Hepatocyte (in vitro differentiated cells): ENCODE measurements at regions not wholly inside any gene's neighbourhood (a gene's known extent, or its start where the extent isn't known, plus 50 kb on each side); places are given as distances from the start of the nearest gene placed in this dataset.

Experiments
- DNase-seq: peaks from one replicate; pipeline ENCODE4 v3.0.0-alpha.2; 2016; ENCODE audit warnings: low spot score
- H2AFZ ChIP-seq: fragments of 200-600 bp; sonication (generic); 2 replicates; pipeline ENCODE4 v1.6.0; 2016; ENCODE audit warnings: antibody characterized with exemption, mild to moderate bottlenecking
- H3K27ac ChIP-seq: fragments of 200-600 bp; sonication (generic); 2 replicates; pipeline ENCODE4 v1.5.1; 2016; ENCODE audit warnings: mild to moderate bottlenecking
- H3K27me3 ChIP-seq: fragments of 200-600 bp; sonication (generic); 2 replicates; pipeline ENCODE4 v1.6.1; 2016
- H3K36me3 ChIP-seq: fragments of 200-600 bp; sonication (generic); replicated peaks from 2 replicates; pipeline ENCODE4 v1.5.1; 2016; ENCODE audit warnings: low read depth; ENCODE audit not compliant: insufficient read depth
- H3K4me1 ChIP-seq: fragments of 200-600 bp; sonication (generic); 2 replicates; pipeline ENCODE4 v1.5.1; 2016; ENCODE audit warnings: mild to moderate bottlenecking, moderate library complexity; ENCODE audit not compliant: insufficient read depth
- H3K4me2 ChIP-seq: fragments of 200-600 bp; sonication (generic); 2 replicates; pipeline ENCODE4 v1.6.0; 2016
- H3K4me3 ChIP-seq: fragments of 200-600 bp; sonication (generic); 2 replicates; pipeline ENCODE4 v1.5.1; 2016; ENCODE audit warnings: mild to moderate bottlenecking
- H3K79me2 ChIP-seq: fragments of 200-600 bp; sonication (generic); 2 replicates; pipeline ENCODE4 v1.6.0; 2017; ENCODE audit warnings: mild to moderate bottlenecking
- H3K9me2 ChIP-seq: fragments of 200-600 bp; sonication (generic); replicated peaks from 2 replicates; pipeline ENCODE4 v1.6.0; 2017; ENCODE audit warnings: mild to moderate bottlenecking; ENCODE audit not compliant: insufficient read depth
- H3K9me3 ChIP-seq: fragments of 200-600 bp; sonication (generic); 2 replicates; pipeline ENCODE4 v1.5.1; 2016; ENCODE audit warnings: low read depth, mild to moderate bottlenecking
- H4K20me1 ChIP-seq: fragments of 200-600 bp; sonication (generic); 2 replicates; pipeline ENCODE4 v1.6.0; 2016; ENCODE audit warnings: mild to moderate bottlenecking; ENCODE audit not compliant: insufficient read depth, poor library complexity, severe bottlenecking
- EZH2 ChIP-seq: fragments of 200-600 bp; sonication (generic); IDR thresholded peaks from 2 replicates; pipeline ENCODE4 v1.6.1; 2016; ENCODE audit warnings: antibody characterized with exemption, mild to moderate bottlenecking, borderline replicate concordance
- EZH2phosphoT487 ChIP-seq: fragments of 200-600 bp; sonication (generic); IDR thresholded peaks from one replicate; pipeline ENCODE4 v1.6.1; 2018; ENCODE audit warnings: antibody characterized with exemption, mild to moderate bottlenecking, low read depth, moderate library complexity; ENCODE audit not compliant: unreplicated experiment, severe bottlenecking
- WGBS: methylation state at CpG from one replicate; pipeline ENCODE4 v1.1.6; 2016; ENCODE audit warnings: low lambda C conversion rate; ENCODE audit errors: missing lambda C conversion rate; 5-methylcytosine and 5-hydroxymethylcytosine counted together
- TF ChIP-seq, protein P1 (sequence below): fragments of 200-600 bp; sonication (generic); IDR thresholded peaks from 2 replicates; pipeline ENCODE4 v1.5.1; 2016; ENCODE audit warnings: antibody characterized with exemption, mild to moderate bottlenecking; ENCODE audit not compliant: poor library complexity

DNA sequence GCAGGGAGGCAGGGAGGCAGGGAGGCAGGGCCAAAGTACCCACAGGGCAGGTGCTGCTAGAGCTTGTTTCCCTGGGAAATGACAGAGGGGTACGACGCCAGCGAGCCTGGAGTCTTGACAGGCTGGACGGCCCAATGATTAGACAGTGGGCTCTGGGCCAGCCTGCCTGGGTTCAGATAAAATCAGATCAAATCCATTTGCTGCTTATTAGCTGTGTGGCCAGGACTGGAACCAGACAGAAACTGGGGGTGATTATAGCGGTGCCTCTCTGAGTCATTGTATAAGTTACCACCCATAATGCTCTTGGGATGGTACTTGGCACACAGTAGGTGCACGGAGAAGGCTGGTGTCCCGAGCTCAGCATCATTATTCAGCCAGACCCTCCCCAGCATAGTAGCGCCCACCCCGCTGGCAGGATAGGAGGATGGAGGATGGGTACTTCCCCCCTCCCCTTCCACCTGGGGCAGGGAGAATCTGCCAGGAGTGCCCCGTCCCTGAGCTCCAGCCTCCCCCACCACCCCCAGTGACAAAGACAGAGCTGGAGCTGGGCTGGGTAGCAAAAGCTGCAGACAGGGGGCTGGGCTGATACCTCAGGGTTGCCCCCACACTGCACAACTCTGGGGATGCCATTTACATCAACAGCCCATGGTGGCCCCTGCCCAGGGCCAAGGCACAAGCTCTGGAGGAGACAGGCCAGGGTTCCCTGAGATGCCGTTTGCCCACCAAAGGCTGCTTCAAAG, 77.6 kb upstream of the TNRC6C start:
- Histone ChIP-seq H3K4me1 (peaks cover 3% of the 10 kb centered on the region), H3K4me2 (peak overlapping the region; percentile 29), H3K36me3 (no peaks in the 10 kb centered on the region), H3K9me2 (no peaks in the 10 kb centered on the region), H3K27me3 (no peaks in the 10 kb centered on the region), H3K79me2 (no peaks in the 10 kb centered on the region), H2AFZ (no peak overlapping the region), H4K20me1 (no peaks in the 10 kb centered on the region), H3K4me3 (no peak overlapping the region), H3K27ac (peak overlapping the region; percentile 37), H3K9me3 (no peaks in the 10 kb centered on the region)
- no peak for DNase-seq
- WGBS: 89% methylated on average over 11 of the region's 11 CpGs
- TF ChIP-seq EZH2phosphoT487 (no peak), EZH2 (no peak)
- TF ChIP-seq, protein P1, sequence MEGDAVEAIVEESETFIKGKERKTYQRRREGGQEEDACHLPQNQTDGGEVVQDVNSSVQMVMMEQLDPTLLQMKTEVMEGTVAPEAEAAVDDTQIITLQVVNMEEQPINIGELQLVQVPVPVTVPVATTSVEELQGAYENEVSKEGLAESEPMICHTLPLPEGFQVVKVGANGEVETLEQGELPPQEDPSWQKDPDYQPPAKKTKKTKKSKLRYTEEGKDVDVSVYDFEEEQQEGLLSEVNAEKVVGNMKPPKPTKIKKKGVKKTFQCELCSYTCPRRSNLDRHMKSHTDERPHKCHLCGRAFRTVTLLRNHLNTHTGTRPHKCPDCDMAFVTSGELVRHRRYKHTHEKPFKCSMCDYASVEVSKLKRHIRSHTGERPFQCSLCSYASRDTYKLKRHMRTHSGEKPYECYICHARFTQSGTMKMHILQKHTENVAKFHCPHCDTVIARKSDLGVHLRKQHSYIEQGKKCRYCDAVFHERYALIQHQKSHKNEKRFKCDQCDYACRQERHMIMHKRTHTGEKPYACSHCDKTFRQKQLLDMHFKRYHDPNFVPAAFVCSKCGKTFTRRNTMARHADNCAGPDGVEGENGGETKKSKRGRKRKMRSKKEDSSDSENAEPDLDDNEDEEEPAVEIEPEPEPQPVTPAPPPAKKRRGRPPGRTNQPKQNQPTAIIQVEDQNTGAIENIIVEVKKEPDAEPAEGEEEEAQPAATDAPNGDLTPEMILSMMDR: no peak

DNA sequence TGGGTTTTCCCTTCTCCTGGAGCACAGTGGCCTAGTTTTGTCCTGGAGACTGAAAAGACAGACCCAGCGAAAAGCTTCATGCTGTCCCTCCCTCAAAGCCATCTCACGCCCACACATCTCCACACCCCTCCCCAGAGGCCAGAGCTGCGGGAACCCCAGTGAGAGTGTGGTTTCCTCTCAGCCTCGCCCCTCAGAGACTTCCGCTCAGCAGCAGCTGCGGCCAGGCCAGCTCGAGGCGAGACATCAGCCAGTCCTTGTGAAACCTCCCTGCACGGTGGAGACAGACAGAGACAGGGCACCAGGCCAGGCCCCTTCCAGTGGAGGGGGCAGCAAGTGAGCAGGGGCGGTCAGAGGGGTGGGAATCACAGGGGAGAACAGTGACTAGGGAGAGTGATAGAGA, 77.0 kb upstream of the TNRC6C start:
- no peaks in the 10 kb centered on the region for H3K9me2 ChIP-seq
- DNase-seq: peak; percentile 46
- peak overlapping the region; percentile 29 for H3K4me2 ChIP-seq
- H3K9me3 ChIP-seq: no peaks in the 10 kb centered on the region
- H3K27ac ChIP-seq: peak overlapping the region; percentile 37
- H3K79me2 ChIP-seq: no peaks in the 10 kb centered on the region
- TF ChIP-seq EZH2phosphoT487: no peak
- no peak for TF ChIP-seq EZH2
- TF ChIP-seq, protein P1: no peak
- no peaks in the 10 kb centered on the region for H3K36me3 ChIP-seq
- 41% methylated on average over 10 of the region's 10 CpGs for WGBS
- no peak overlapping the region for H2AFZ ChIP-seq
- H4K20me1 ChIP-seq: no peaks in the 10 kb centered on the region
- no peaks in the 10 kb centered on the region for H3K27me3 ChIP-seq
- H3K4me1 ChIP-seq: peaks cover 3% of the 10 kb centered on the region
- no peak overlapping the region for H3K4me3 ChIP-seq

DNA sequence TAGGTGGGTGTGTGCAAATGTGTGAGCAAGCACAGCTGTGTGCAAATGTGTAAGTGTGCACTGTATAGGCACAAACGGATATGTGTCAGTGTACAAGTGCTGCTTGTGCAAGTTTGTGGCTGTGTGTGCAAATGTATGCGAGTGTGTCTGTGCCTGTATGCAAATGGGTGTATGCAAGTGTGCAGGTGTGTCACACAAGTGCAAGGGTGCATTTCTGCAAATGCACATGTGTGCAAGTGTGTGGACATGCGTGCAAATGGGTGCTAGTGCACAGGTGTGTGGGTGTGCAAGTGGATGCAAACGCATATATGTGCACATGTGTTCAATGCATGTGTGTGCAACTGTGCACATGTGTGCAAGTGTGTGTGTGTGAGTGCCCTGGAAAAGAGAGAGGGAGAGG, 76.5 kb upstream of the TNRC6C start:
- H2AFZ ChIP-seq: no peak overlapping the region
- H3K9me2 ChIP-seq: no peaks in the 10 kb centered on the region
- TF ChIP-seq, protein P1: no peak
- TF ChIP-seq EZH2phosphoT487 (no peak), EZH2 (no peak)
- no peak for DNase-seq
- H3K4me1 ChIP-seq: peaks cover 3% of the 10 kb centered on the region
- H3K27ac ChIP-seq: no peak overlapping the region
- H3K9me3 ChIP-seq: no peaks in the 10 kb centered on the region
- H4K20me1 ChIP-seq: no peaks in the 10 kb centered on the region
- no peak overlapping the region for H3K4me2 ChIP-seq
- no peaks in the 10 kb centered on the region for H3K79me2 ChIP-seq
- no peaks in the 10 kb centered on the region for H3K36me3 ChIP-seq
- H3K27me3 ChIP-seq: no peaks in the 10 kb centered on the region
- 93% methylated on average over 4 of the region's 4 CpGs for WGBS
- H3K4me3 ChIP-seq: no peak overlapping the region
